H1 (cell line): ENCODE measurements at regions not wholly inside any gene's neighbourhood (a gene's known extent, or its start where the extent isn't known, plus 50 kb on each side); places are given as distances from the start of the nearest gene placed in this dataset.

Experiments
- FOSL1 ChIP-seq: IDR thresholded peaks from 2 replicates; pipeline ENCODE4 v1.6.1; 2011; ENCODE audit warnings: mild to moderate bottlenecking, low read depth, low read length, moderate library complexity; ENCODE audit not compliant: insufficient read depth
- SP2 ChIP-seq: IDR thresholded peaks from 2 replicates; pipeline ENCODE4 v1.6.1; 2012; ENCODE audit warnings: mild to moderate bottlenecking, low read length, inconsistent platforms

DNA sequence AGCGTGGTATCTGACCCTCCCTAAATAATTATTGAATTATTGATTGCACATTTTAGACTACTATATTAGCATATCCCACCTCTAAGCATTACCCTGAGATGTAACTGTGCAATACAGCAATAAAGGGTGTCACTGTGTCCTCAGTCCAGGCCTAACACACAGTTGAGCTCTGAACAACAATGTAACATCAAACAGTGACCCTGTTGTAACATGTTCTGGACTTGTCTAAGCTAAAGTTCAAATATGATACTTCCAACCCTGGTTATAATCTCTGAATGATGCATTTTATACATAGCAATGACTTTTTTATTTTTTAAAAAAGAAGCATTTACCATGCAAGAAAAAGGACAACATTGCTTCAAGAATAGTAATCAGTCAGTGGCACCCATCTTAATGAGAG is 61.6 kb upstream of the DMD start:
- TF ChIP-seq FOSL1 = no peak
- no peak for TF ChIP-seq SP2
